ENCODE measurements at regions not wholly inside any gene's neighbourhood (a gene's known extent, or its start where the extent isn't known, plus 50 kb on each side); places are given as distances from the start of the nearest gene placed in this dataset.

DNA sequence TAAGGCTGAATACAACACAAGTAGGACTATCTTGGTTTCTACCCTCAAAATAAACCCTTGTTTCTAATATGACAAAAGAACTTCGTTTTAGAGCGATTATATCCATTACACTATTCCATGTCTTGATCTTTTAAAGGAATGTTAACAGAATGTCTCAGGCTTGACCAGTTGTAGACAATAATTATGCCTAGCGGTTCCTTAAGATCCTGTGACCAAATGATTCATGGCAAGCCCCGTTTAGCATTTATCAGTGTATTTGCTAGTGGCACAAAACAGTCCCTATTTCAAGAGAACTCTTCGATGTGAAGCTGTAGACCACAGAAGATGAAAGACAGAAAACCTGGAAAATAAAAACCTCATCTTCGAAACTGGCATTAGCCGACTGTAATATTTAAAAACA is 200.9 kb upstream of the SOX9 start:
- TF ChIP-seq CTCF (IDR thresholded peaks at IDR 0.05; ENCODE audit: insufficient read depth, low read depth, low read length, missing control alignments), result no peak
- DNase-seq (ENCODE audit: low read depth), result no peak
- no peak overlapping the region for H3K4me3 ChIP-seq (ENCODE audit: low read length)

DNA sequence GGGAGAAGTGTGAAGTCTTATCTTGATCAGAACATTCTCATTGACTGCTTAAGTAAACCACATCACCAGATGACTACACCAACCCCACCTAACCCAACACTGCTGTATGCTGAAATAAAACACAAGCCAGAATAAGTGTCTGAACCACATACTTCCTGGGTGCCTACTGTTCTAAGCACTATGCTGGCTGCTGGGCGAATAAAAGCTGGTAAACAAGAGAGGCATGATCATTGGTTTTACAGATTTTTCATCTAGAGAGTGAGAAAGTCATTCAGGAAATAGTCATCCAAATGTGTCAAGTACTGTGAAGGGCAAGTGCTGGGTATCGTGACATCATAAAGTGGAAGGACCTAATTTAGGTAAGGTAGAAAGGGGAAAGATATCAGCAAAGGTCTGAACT is 199.0 kb upstream of the SOX9 start:
- peak; percentile 55 for DNase-seq (ENCODE audit: low read depth)
- H3K4me3 ChIP-seq (ENCODE audit: low read length), result no peak overlapping the region
- no peak for TF ChIP-seq CTCF (IDR thresholded peaks at IDR 0.05; ENCODE audit: insufficient read depth, low read depth, low read length, missing control alignments)

DNA sequence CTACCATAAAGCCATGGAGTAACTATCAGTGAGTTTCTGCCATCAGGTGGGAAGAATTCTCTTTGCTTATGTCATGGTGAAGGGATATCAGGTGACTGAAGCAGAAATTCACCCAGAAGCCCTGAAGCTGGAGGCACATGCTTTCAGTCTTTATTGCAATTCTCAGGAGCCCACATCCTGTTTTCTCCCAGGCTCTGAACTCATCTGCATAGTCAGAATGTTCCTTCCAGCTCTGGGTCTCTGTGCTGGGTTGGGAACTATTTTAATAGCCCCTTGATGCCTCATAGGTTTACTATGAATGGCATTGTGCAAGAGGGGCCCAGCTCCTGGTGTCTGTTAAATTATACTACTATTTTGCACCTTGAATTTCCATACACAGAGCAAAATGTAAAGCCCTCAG is 198.4 kb upstream of the SOX9 start:
- no peak for TF ChIP-seq CTCF (IDR thresholded peaks at IDR 0.05; ENCODE audit: insufficient read depth, low read depth, low read length, missing control alignments)
- no peak overlapping the region for H3K4me3 ChIP-seq (ENCODE audit: low read length)
- peak; percentile 85 for DNase-seq (ENCODE audit: low read depth)

DNA sequence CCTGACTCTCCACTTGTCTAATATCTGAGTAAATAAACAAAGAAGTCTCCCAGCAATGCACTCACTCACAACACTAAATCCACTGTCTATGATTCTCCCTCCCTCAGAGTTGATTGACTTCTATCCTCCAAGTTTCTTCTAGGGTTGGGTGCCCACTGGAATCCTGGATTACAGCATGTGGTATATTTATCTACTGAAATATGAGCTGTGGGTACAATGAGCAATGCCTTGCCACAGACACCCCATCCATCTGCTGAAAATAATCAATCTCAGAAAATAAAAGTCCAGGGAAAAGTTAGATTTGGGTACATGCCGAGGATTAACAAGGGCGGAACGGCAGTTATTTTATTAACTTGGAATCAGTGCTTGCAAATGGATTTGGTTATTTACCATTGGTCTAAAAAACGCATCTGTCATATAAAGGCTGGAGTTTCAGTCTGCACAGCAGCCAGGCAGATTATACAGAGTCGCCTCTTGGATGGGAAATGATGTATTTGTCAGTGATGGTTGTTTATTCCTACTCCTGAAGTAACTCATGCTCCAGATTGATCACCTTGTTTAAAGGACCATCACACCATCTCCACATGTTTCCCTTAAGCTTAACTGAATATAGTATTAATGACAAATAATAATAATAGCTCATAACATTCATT is 193.9 kb upstream of the SOX9 start:
- DNase-seq (ENCODE audit: low read depth), result no peak
- no peak for TF ChIP-seq CTCF (IDR thresholded peaks at IDR 0.05; ENCODE audit: insufficient read depth, low read depth, low read length, missing control alignments)
- no peak overlapping the region for H3K4me3 ChIP-seq (ENCODE audit: low read length)

DNA sequence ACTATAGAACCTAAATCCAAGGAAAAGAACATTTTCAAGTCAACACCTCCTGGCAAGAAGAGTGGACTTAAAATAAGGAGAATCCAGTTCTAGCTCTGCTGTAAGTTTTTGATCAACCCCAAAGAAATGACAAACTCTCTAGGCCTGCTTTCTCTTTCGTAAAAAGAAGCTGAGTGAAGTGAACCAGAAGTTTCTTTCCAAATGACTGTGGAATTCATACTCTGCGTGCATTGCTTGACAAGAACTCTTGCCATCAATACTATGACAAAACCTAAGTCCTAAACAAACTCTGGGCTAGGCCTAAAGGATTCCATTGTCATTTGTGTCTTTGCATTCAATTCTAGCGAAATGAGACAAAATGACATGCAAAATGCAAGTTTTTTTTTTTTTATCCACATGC is 187.5 kb upstream of the SOX9 start:
- no peak for TF ChIP-seq CTCF (IDR thresholded peaks at IDR 0.05; ENCODE audit: insufficient read depth, low read depth, low read length, missing control alignments)
- no peak for DNase-seq (ENCODE audit: low read depth)
- H3K4me3 ChIP-seq (ENCODE audit: low read length), result no peak overlapping the region

DNA sequence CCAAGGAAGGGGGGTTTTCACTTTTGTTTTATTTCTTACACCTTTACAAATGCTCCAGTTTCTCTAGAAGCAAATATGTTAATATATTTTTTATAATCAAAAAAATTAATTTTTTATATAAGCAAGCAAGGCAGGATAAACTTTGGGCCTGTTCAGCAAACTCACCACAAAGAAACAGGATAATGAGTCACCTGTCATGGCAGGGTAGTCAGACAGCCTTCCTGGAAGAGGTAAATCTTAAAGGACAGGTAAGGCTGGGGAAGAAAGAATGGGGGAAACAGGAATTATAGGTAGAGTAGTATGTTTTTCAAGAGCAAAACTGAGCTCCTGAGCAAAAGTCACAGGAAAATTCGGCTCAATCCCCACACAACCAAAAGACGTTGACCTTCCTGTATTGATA is 186.3 kb upstream of the SOX9 start:
- TF ChIP-seq CTCF (IDR thresholded peaks at IDR 0.05; ENCODE audit: insufficient read depth, low read depth, low read length, missing control alignments), result no peak

DNA sequence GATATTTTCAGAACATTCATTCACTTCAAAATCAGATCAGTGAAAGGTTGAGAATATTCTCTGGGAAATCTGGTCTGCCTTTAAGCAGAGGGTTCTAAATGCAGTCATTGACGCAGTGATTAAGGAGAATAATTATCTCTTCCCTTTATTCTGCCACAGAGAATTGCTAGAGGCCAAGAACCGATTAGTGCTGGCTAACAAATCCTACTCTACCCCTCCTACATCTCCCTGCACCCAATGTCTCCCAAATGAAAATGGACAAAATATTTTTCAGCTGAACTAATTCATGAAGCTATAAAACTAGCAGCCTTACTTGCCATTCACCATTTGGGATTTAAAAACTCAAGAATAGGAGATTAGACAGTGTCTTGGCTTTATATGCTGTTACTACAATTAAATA is 185.5 kb upstream of the SOX9 start:
- no peak overlapping the region for H3K4me3 ChIP-seq (ENCODE audit: low read length)
- no peak for DNase-seq (ENCODE audit: low read depth)
- TF ChIP-seq CTCF (IDR thresholded peaks at IDR 0.05; ENCODE audit: insufficient read depth, low read depth, low read length, missing control alignments), result no peak

More for the DNA sequence above, 186.3 kb upstream of the SOX9 start:
- no peak overlapping the region for H3K4me3 ChIP-seq (ENCODE audit: low read length)
- peak; percentile 76 for DNase-seq (ENCODE audit: low read depth)
